Ovary (tissue), 7 donors: ENCODE measurements at regions not wholly inside any gene's neighbourhood (a gene's known extent, or its start where the extent isn't known, plus 50 kb on each side); places are given as distances from the start of the nearest gene placed in this dataset.

Experiments
- DNase-seq, 5 donors: peaks; one replicate each; pipeline ENCODE4 v3.0.0-alpha.2; 2019 to 2020
- H3K27ac ChIP-seq, 2 donors: fragments of 200-600 bp; one replicate each; pipeline versions ENCODE4 v1.5.1 to v1.8.0; 2019 to 2022
- H3K27me3 ChIP-seq: fragments of 200-600 bp; one replicate; pipeline ENCODE4 v1.8.0; 2022
- H3K36me3 ChIP-seq: fragments of 200-600 bp; sonication (generic); one replicate; pipeline ENCODE4 v1.5.1; 2019
- H3K4me1 ChIP-seq: one replicate; pipeline ENCODE4 v1.8.1; 2013; ENCODE audit warnings: mild to moderate bottlenecking, moderate library complexity; ENCODE audit not compliant: insufficient read depth
- H3K4me3 ChIP-seq: fragments of 200-600 bp; sonication (generic); one replicate; pipeline ENCODE4 v1.5.1; 2017
- H3K9me3 ChIP-seq, 2 donors: fragments of 200-600 bp in 1 of 2; sonication (generic) in 1 of 2; one replicate each; pipeline versions ENCODE4 v1.5.1 to v1.8.1; 2013 to 2019; ENCODE audit warnings: mild to moderate bottlenecking in 1 of 2, moderate library complexity in 1 of 2
- EP300 ChIP-seq: sonication (generic); formaldehyde crosslinking; IDR thresholded peaks from one replicate; pipeline ENCODE4 v1.6.1; 2017; ENCODE audit warnings: antibody characterized with exemption
- POLR2A ChIP-seq: fragments of 450-650 bp; IDR thresholded peaks from one replicate; pipeline ENCODE4 v1.6.1; 2017; ENCODE audit warnings: antibody characterized with exemption, mild to moderate bottlenecking, moderate library complexity
- WGBS, 3 donors: extraction: QIAGEN DNeasy Blood & Tissue Kit in 1 of 3; methylation state at CpG; one replicate each; pipeline versions ENCODE4 v1.1.5 to v1.1.7; 2013 to 2017; 5-methylcytosine and 5-hydroxymethylcytosine counted together
- intact Hi-C, 4 donors: fragments of 100-400 bp; cut with DNase I; formaldehyde crosslinking; loops; one replicate each; pipeline versions ENCODE4 v1.11.0 to v1.15.1; 2022 to 2023
- TF ChIP-seq, protein P1 (sequence below), 3 donors: fragments of 450-650 bp in 2 of 3; fragments of 200-600 bp in 1 of 3; IDR thresholded peaks; one replicate each; pipeline versions ENCODE4 v1.5.1 to v1.8.0; 2016 to 2022; ENCODE audit warnings: antibody characterized with exemption in 3 of 3, mild to moderate bottlenecking in 1 of 3
- donor health status: DM: no; HTN: no; CAD: no; lungs with moderate emphysema.
- donor health status: DM: no; HTN: no; CAD: no.
- donor health status: Bipolar disorder and iron deficiency.
- donor health status: DM: no; HTN: no; CAD: no.
- donor health status: DM: yes; HTN: yes; CAD: no.

- H3K4me1 ChIP-seq: no peaks in the 10 kb centered on the region
- no peak overlapping the region for H3K27ac ChIP-seq
- DNase-seq: no peak
- H3K4me3 ChIP-seq: no peak overlapping the region
- TF ChIP-seq, protein P1, sequence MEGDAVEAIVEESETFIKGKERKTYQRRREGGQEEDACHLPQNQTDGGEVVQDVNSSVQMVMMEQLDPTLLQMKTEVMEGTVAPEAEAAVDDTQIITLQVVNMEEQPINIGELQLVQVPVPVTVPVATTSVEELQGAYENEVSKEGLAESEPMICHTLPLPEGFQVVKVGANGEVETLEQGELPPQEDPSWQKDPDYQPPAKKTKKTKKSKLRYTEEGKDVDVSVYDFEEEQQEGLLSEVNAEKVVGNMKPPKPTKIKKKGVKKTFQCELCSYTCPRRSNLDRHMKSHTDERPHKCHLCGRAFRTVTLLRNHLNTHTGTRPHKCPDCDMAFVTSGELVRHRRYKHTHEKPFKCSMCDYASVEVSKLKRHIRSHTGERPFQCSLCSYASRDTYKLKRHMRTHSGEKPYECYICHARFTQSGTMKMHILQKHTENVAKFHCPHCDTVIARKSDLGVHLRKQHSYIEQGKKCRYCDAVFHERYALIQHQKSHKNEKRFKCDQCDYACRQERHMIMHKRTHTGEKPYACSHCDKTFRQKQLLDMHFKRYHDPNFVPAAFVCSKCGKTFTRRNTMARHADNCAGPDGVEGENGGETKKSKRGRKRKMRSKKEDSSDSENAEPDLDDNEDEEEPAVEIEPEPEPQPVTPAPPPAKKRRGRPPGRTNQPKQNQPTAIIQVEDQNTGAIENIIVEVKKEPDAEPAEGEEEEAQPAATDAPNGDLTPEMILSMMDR (IDR thresholded peaks at IDR 0.05): no peak
- TF ChIP-seq EP300 (no peak), POLR2A (no peak)
- H3K27me3 ChIP-seq: no peaks in the 10 kb centered on the region
- WGBS, 3 donors: 82 to 85% (median 82%) methylated on average over 5 of the region's 5 CpGs
- H3K36me3 ChIP-seq: no peaks in the 10 kb centered on the region
- intact Hi-C loops: no loop called here
- no peaks in the 10 kb centered on the region for H3K9me3 ChIP-seq
These were observed 212.4 kb upstream of the MTPN start for GRCh38 chr7:136189506-136189998.

DNA sequence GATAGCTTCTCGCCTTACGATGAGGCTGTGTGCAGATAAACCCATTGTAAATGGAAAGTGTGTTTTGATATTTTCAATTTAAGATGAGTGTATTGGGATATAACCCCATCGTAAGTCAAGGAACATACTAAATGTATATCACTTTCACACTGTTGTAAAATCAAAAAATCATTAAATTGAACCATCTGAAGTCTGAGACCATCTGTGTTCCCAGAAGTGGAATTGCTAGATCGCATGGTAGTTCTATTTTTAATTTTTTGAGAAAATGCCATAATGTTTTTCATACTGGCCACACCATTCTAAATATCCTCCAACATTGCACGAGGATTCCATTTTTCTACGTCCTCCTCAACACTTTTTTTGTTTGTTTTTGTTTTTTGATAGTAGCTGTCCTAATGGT, 209.1 kb upstream of the MTPN start:
- intact Hi-C loops: no loop called here
- Histone ChIP-seq H3K9me3 (peaks cover 0 to 2% of the 10 kb centered on the region in 2 donors), H3K4me1 (no peaks in the 10 kb centered on the region), H3K36me3 (no peaks in the 10 kb centered on the region), H3K27ac (no peak overlapping the region), H3K4me3 (no peak overlapping the region), H3K27me3 (no peaks in the 10 kb centered on the region)
- no peak for TF ChIP-seq EP300
- WGBS, 3 donors: 93 to 95% (median 94%) methylated on average over 6 of the region's 6 CpGs
- DNase-seq: no peak

DNA sequence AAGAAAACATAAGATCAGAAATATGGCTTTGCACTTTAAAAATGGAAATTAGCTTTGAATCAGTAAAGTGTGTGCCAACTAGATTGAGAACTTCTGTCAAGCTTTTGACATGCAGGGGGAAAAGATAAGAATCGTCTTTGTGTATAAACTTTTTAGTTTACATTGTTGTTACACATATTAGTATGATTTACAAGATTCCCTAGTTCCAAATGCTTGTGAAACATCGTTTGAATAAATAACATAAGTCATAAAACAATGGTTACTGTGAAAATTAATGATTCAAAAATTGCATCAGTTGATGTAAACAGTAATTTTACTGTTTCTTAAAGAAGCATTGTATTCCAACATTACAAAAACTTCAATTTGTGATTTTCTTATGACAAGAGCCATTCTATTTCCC, 207.6 kb upstream of the MTPN start:
- intact Hi-C loops: no loop called here
- WGBS, 3 donors: 22 to 35% (median 29%) methylated on average over 2 of the region's 2 CpGs
- H3K4me1 ChIP-seq: no peaks in the 10 kb centered on the region
- H3K9me3 ChIP-seq: peaks cover 0 to 2% of the 10 kb centered on the region in 2 donors
- no peak overlapping the region for H3K27ac ChIP-seq
- no peak overlapping the region for H3K4me3 ChIP-seq
- no peaks in the 10 kb centered on the region for H3K36me3 ChIP-seq
- no peak for DNase-seq
- TF ChIP-seq, protein P1 (IDR thresholded peaks at IDR 0.05): no peak
- H3K27me3 ChIP-seq: no peaks in the 10 kb centered on the region

DNA sequence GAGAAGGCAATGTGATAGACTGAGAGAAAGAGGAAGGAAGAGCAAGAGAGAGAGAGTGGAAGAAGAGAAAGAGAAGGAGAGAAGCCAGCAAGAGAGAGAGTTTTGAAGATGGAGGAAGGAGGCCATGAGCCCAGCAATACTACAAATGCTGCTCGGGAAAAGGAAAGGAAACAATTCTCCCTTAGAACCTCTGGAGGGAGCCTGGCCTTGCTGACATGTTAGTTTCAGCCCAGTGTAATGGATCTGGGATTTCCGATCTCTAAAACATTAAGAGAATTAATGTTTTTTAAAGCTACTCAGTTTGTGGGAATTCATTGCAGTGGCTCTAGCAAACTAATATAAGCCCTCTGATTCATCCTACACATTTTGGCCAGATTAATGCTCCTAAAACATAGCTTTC, 206.8 kb upstream of the MTPN start:
- H3K36me3 ChIP-seq: no peaks in the 10 kb centered on the region
- no peak for DNase-seq
- intact Hi-C loops: no loop called here
- WGBS, 3 donors: 27 to 38% (median 32%) methylated on average over 2 of the region's 2 CpGs
- H3K9me3 ChIP-seq: peaks cover 0 to 2% of the 10 kb centered on the region in 2 donors
- no peak for TF ChIP-seq POLR2A
- TF ChIP-seq, protein P1 (IDR thresholded peaks at IDR 0.05): no peak
- TF ChIP-seq EP300: no peak
- no peaks in the 10 kb centered on the region for H3K4me1 ChIP-seq
- no peaks in the 10 kb centered on the region for H3K27me3 ChIP-seq
- no peak overlapping the region for H3K4me3 ChIP-seq
- no peak overlapping the region for H3K27ac ChIP-seq

DNA sequence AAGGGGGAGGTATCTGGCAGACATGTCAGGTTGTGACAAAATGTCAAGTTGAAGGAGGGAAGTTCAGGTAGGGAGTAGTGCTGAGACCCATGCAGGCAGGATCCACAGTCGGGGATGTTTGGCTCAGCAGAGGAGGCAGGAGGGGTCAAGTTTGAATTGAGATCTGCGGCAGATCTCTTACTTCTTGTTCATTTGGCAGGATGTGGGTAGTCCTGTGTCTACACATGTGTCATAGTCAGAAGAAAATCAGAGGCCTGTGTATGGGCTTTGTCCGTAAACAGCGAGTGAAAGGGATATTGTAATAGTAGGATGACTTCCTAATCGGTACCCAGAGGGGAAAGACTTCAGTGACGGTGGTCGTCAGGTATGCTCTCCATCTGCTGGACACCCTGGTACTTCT, 203.8 kb upstream of the MTPN start:
- H3K4me1 ChIP-seq: no peaks in the 10 kb centered on the region
- 80 to 81% (median 81%) methylated on average over 7 of the region's 7 CpGs for WGBS, 3 donors
- no peak overlapping the region for H3K27ac ChIP-seq

More for the DNA sequence above, 203.8 kb upstream of the MTPN start:
- H3K27me3 ChIP-seq: no peaks in the 10 kb centered on the region
- intact Hi-C loops: no loop called here
- TF ChIP-seq POLR2A (no peak), EP300 (no peak)
- TF ChIP-seq, protein P1 (IDR thresholded peaks at IDR 0.05): no peak
- no peak overlapping the region for H3K4me3 ChIP-seq
- no peaks in the 10 kb centered on the region for H3K36me3 ChIP-seq
- H3K9me3 ChIP-seq: peaks cover 0 to 2% of the 10 kb centered on the region in 2 donors
- DNase-seq: no peak
